Nephron progenitor cell (in vitro differentiated cells): ENCODE measurements at regions not wholly inside any gene's neighbourhood (a gene's known extent, or its start where the extent isn't known, plus 50 kb on each side); places are given as distances from the start of the nearest gene placed in this dataset.

Source experiments
- DNase-seq: peaks from one replicate; pipeline ENCODE4 v3.0.0; 2021
- H3K27ac Mint-ChIP-seq: 2 replicates; pipeline ENCODE4 v1.8.0; 2021; ENCODE audit warnings: mild to moderate bottlenecking, moderate library complexity, mixed read lengths
- H3K27me3 Mint-ChIP-seq: 2 replicates; pipeline ENCODE4 v1.8.0; 2021; ENCODE audit warnings: mild to moderate bottlenecking, low read depth, mixed read lengths; ENCODE audit not compliant: poor library complexity
- H3K36me3 Mint-ChIP-seq: 2 replicates; pipeline ENCODE4 v1.8.0; 2021; ENCODE audit warnings: low read depth, mixed read lengths
- H3K4me1 Mint-ChIP-seq: 2 replicates; pipeline ENCODE4 v1.8.0; 2021; ENCODE audit warnings: mixed read lengths
- H3K4me3 Mint-ChIP-seq: 2 replicates; pipeline ENCODE4 v1.8.0; 2021; ENCODE audit warnings: mild to moderate bottlenecking, moderate library complexity, mixed read lengths
- H3K9me3 Mint-ChIP-seq: 2 replicates; pipeline ENCODE4 v1.8.0; 2021; ENCODE audit warnings: mild to moderate bottlenecking, moderate library complexity, mixed read lengths
- CTCF ChIP-seq: fragments of 200-600 bp; sonication (generic); IDR thresholded peaks from 2 replicates; pipeline ENCODE4 v1.5.0; 2021; ENCODE audit warnings: antibody characterized with exemption

- Mint-ChIP-seq H3K4me1 (peaks cover 14% of the 10 kb centered on the region), H3K27ac (no peak overlapping the region), H3K4me3 (no peak overlapping the region), H3K36me3 (no peaks in the 10 kb centered on the region), H3K9me3 (no peaks in the 10 kb centered on the region), H3K27me3 (peaks cover 2% of the 10 kb centered on the region)
- DNase-seq = no peak
- no peak for TF ChIP-seq CTCF
These were observed 176.8 kb upstream of the CELF4 start for GRCh38 chr18:37742436-37742835.

GRCh38 chr18:37741032-37741623, 175.5 kb upstream of the CELF4 start:
- H3K27me3 Mint-ChIP-seq = peaks cover 2% of the 10 kb centered on the region
- TF ChIP-seq CTCF = no peak
- no peak overlapping the region for H3K27ac Mint-ChIP-seq
- peaks cover 14% of the 10 kb centered on the region for H3K4me1 Mint-ChIP-seq
- no peaks in the 10 kb centered on the region for H3K36me3 Mint-ChIP-seq
- no peak overlapping the region for H3K4me3 Mint-ChIP-seq
- H3K9me3 Mint-ChIP-seq = no peaks in the 10 kb centered on the region
- DNase-seq = no peak

GRCh38 chr18:37734406-37734805, 168.8 kb upstream of the CELF4 start:
- no peak for DNase-seq
- TF ChIP-seq CTCF = no peak
- Mint-ChIP-seq H3K4me3 (no peak overlapping the region), H3K27me3 (peaks cover 8% of the 10 kb centered on the region), H3K36me3 (no peaks in the 10 kb centered on the region), H3K4me1 (no peaks in the 10 kb centered on the region), H3K27ac (no peak overlapping the region), H3K9me3 (no peaks in the 10 kb centered on the region)

- DNase-seq = no peak
- H3K4me1 Mint-ChIP-seq = no peaks in the 10 kb centered on the region
- H3K27ac Mint-ChIP-seq = no peak overlapping the region
- no peak overlapping the region for H3K4me3 Mint-ChIP-seq
- no peak for TF ChIP-seq CTCF
- H3K9me3 Mint-ChIP-seq = no peaks in the 10 kb centered on the region
- peaks cover 3% of the 10 kb centered on the region for H3K27me3 Mint-ChIP-seq
- no peaks in the 10 kb centered on the region for H3K36me3 Mint-ChIP-seq
These were observed 164.1 kb upstream of the CELF4 start for GRCh38 chr18:37729716-37730115.

GRCh38 chr18:37724206-37724605, 158.6 kb upstream of the CELF4 start:
- DNase-seq = no peak
- Mint-ChIP-seq H3K4me1 (no peaks in the 10 kb centered on the region), H3K27me3 (peaks cover 9% of the 10 kb centered on the region), H3K9me3 (no peaks in the 10 kb centered on the region), H3K4me3 (no peak overlapping the region), H3K27ac (no peak overlapping the region), H3K36me3 (no peaks in the 10 kb centered on the region)
- no peak for TF ChIP-seq CTCF
